ENCODE measurements at regions not wholly inside any gene's neighbourhood (a gene's known extent, or its start where the extent isn't known, plus 50 kb on each side); places are given as distances from the start of the nearest gene placed in this dataset.

GRCh38 chr18:28404694-28405093, 227.8 kb upstream of the CDH2 start:
- Histone ChIP-seq H3K14ac (ENCODE audit: insufficient read depth, low read length) (no peak overlapping the region), H3K4me2 (ENCODE audit: insufficient read depth, insufficient read length, low read length) (no peak overlapping the region), H2BK120ac (ENCODE audit: low read depth, low read length, poor library complexity, severe bottlenecking) (no peak overlapping the region), H2BK20ac (ENCODE audit: low read depth, low read length, poor library complexity, severe bottlenecking) (no peak overlapping the region), H3K27ac (ENCODE audit: insufficient read length, low read depth, low read length) (no peak overlapping the region), H2BK12ac (ENCODE audit: insufficient read length, low read depth, low read length) (no peak overlapping the region), H3K4ac (ENCODE audit: low read depth, low read length) (no peak overlapping the region), H3K27me3 (ENCODE audit: insufficient read depth, low read length) (no peaks in the 10 kb centered on the region), H4K20me1 (ENCODE audit: control insufficient read depth, insufficient read depth, insufficient read length) (no peaks in the 10 kb centered on the region), H2AK5ac (ENCODE audit: insufficient read length, low read length) (no peak overlapping the region), H2AFZ (ENCODE audit: low read length) (no peak overlapping the region), H2BK15ac (ENCODE audit: low read depth, low read length) (no peak overlapping the region), H4K91ac (ENCODE audit: insufficient read length, low read depth, low read length) (no peak overlapping the region), H3K56ac (ENCODE audit: insufficient read length, low read depth, low read length) (no peak overlapping the region), H3K4me1 (ENCODE audit: insufficient read depth, low read length) (no peaks in the 10 kb centered on the region), H3K79me1 (ENCODE audit: insufficient read depth, low read depth, low read length, poor library complexity, severe bottlenecking) (no peaks in the 10 kb centered on the region), H3K23ac (ENCODE audit: insufficient read length, low read depth, low read length) (no peak overlapping the region), H3K9me3 (ENCODE audit: control insufficient read depth, low read depth, low read length) (no peaks in the 10 kb centered on the region), H3T11ph (ENCODE audit: low read length) (no peak overlapping the region), H3K23me2 (ENCODE audit: insufficient read length, low read depth, low read length, poor library complexity, severe bottlenecking) (no peaks in the 10 kb centered on the region), H4K8ac (replicated peaks; ENCODE audit: insufficient read length, low read depth, low read length) (no peak overlapping the region), H4K5ac (ENCODE audit: insufficient read length, low read depth, low read length) (no peak overlapping the region), H3K18ac (ENCODE audit: insufficient read length, low read depth, low read length) (no peak overlapping the region), H2BK5ac (ENCODE audit: insufficient read length, low read length) (no peak overlapping the region), H3K9ac (ENCODE audit: extremely low read depth, insufficient read length, low read length) (no peak overlapping the region), H3K79me2 (ENCODE audit: insufficient read depth, low read length) (no peaks in the 10 kb centered on the region)
- TF ChIP-seq, protein P1, sequence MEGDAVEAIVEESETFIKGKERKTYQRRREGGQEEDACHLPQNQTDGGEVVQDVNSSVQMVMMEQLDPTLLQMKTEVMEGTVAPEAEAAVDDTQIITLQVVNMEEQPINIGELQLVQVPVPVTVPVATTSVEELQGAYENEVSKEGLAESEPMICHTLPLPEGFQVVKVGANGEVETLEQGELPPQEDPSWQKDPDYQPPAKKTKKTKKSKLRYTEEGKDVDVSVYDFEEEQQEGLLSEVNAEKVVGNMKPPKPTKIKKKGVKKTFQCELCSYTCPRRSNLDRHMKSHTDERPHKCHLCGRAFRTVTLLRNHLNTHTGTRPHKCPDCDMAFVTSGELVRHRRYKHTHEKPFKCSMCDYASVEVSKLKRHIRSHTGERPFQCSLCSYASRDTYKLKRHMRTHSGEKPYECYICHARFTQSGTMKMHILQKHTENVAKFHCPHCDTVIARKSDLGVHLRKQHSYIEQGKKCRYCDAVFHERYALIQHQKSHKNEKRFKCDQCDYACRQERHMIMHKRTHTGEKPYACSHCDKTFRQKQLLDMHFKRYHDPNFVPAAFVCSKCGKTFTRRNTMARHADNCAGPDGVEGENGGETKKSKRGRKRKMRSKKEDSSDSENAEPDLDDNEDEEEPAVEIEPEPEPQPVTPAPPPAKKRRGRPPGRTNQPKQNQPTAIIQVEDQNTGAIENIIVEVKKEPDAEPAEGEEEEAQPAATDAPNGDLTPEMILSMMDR (conservative IDR thresholded peaks at IDR 0.05) = no peak
- H3K27ac Mint-ChIP-seq = no peak overlapping the region
- H3K9me3 Mint-ChIP-seq = no peaks in the 10 kb centered on the region
- H3K27me3 Mint-ChIP-seq (ENCODE audit: low read depth) = no peaks in the 10 kb centered on the region
- H3K36me3 Mint-ChIP-seq (ENCODE audit: insufficient read depth in 1 of 3, low read depth in 3 of 3) = no peaks in the 10 kb centered on the region
- H3K4me3 Mint-ChIP-seq = no peak overlapping the region
- WGBS (ENCODE audit: extremely low coverage, insufficient read length, low lambda C conversion rate) = no CpG with 5 or more reads among the region's 1 CpG
- H3K4me1 Mint-ChIP-seq = no peaks in the 10 kb centered on the region
- no peak for DNase-seq
